HFF-Myc (cell line): ENCODE measurements at regions not wholly inside any gene's neighbourhood (a gene's known extent, or its start where the extent isn't known, plus 50 kb on each side); places are given as distances from the start of the nearest gene placed in this dataset.
"Not testable (repeated sequence)": the region's sequence is repeated elsewhere in the genome, so short reads cannot be mapped to it uniquely, and the experiment has no call there.

ENCODE experiments used
- DNase-seq: peaks from one replicate; pipeline ENCODE4 v3.0.0-alpha.2; 2011; ENCODE audit warnings: low read depth; ENCODE audit errors: extremely low read depth
- H3K4me3 ChIP-seq: replicated peaks from 2 replicates; pipeline ENCODE4 v1.5.1; 2011; ENCODE audit warnings: low read depth, mild to moderate bottlenecking, control low read depth, low read length
- TF ChIP-seq, protein P1 (sequence below): IDR thresholded peaks from 2 replicates; pipeline ENCODE4 v1.5.1; 2012; ENCODE audit warnings: mild to moderate bottlenecking, low read depth, low read length, control low read depth; ENCODE audit errors: missing control alignments

GRCh38 chr17:70510288-70510687 lies 341.0 kb downstream of the KCNJ2 start:
- no peak overlapping the region for H3K4me3 ChIP-seq
- TF ChIP-seq, protein P1, sequence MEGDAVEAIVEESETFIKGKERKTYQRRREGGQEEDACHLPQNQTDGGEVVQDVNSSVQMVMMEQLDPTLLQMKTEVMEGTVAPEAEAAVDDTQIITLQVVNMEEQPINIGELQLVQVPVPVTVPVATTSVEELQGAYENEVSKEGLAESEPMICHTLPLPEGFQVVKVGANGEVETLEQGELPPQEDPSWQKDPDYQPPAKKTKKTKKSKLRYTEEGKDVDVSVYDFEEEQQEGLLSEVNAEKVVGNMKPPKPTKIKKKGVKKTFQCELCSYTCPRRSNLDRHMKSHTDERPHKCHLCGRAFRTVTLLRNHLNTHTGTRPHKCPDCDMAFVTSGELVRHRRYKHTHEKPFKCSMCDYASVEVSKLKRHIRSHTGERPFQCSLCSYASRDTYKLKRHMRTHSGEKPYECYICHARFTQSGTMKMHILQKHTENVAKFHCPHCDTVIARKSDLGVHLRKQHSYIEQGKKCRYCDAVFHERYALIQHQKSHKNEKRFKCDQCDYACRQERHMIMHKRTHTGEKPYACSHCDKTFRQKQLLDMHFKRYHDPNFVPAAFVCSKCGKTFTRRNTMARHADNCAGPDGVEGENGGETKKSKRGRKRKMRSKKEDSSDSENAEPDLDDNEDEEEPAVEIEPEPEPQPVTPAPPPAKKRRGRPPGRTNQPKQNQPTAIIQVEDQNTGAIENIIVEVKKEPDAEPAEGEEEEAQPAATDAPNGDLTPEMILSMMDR: no peak
- no peak for DNase-seq

DNA sequence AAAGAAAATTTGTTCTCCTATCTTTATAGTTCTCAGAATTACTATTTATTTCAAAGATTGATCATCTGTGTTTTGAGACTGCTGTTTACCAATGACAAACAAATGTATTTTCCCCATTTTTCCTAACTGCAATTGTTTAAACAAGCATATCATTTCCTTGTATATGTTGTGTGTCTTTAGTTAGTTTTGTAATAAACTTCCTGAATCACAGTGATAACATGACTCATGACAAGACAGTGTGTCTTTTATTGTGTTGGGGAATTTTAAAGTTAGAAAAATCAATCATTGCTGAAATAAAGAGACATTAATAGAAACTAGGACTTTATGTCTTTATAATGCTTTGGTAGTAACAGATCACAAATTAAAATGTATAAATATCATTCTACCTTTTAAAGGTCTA lies 348.5 kb downstream of the KCNJ2 start:
- TF ChIP-seq, protein P1: no peak
- DNase-seq: no peak
- no peak overlapping the region for H3K4me3 ChIP-seq

GRCh38 chr17:70519300-70519699 lies 350.0 kb downstream of the KCNJ2 start:
- TF ChIP-seq, protein P1: no peak
- DNase-seq: no peak
- no peak overlapping the region for H3K4me3 ChIP-seq

GRCh38 chr17:70520447-70520846 lies 351.1 kb downstream of the KCNJ2 start:
- DNase-seq: no peak
- TF ChIP-seq, protein P1: no peak
- H3K4me3 ChIP-seq: no peak overlapping the region

GRCh38 chr17:70520956-70521355 lies 351.6 kb downstream of the KCNJ2 start:
- DNase-seq: no peak
- TF ChIP-seq, protein P1: no peak
- no peak overlapping the region for H3K4me3 ChIP-seq

GRCh38 chr17:70521821-70522256 lies 352.5 kb downstream of the KCNJ2 start:
- DNase-seq: no peak
- TF ChIP-seq, protein P1: no peak
- no peak overlapping the region for H3K4me3 ChIP-seq

GRCh38 chr17:70523426-70523825 lies 354.1 kb downstream of the KCNJ2 start:
- no peak for DNase-seq
- TF ChIP-seq, protein P1: no peak
- H3K4me3 ChIP-seq: no peak overlapping the region

- not testable (repeated sequence) for DNase-seq, H3K4me3 ChIP-seq
Observed at GRCh38 chr17:70525035-70525434, 355.7 kb downstream of the KCNJ2 start.
